ENCODE measurements at regions not wholly inside any gene's neighbourhood (a gene's known extent, or its start where the extent isn't known, plus 50 kb on each side); places are given as distances from the start of the nearest gene placed in this dataset.

GRCh38 chrX:110600745-110601310, 194.8 kb downstream of the CHRDL1 start:
- intact Hi-C loops (cut with DNase I; ENCODE audit: low total_unique reads) (no loop called here), in situ Hi-C loops (cut with MboI; ENCODE audit: low pct_ligation_motif_present in 1 of 4, low pct_unique_long_range_greater_than_20kb in 1 of 4, low sequenced_read_pairs in 3 of 4) (no loop called here)
- 82% methylated on average over 8 of the region's 8 CpGs; no CpG with 5 or more reads in 1 of the 2 donors for WGBS, 2 donors (ENCODE audit: low coverage in 1 of 2)

DNA sequence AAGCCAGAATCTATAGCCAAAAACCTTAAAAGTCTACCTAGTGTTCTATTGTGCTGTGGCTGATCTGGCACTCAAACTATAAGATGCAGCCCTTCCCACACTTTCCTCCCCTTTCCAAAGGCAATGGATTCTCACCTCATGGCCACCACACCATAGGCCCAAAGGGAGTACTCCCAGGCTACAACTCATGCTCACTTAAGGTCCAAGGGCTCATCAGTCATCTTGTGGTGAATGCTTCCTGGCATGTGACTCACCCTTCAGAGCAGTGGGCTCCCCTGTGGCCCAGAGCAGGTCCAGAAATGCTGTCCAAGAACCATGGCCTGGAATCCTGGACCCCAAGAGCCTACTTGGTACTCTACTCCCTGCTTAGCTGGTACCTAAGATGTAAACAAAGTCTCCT, 181.0 kb downstream of the CHRDL1 start:
- no peak overlapping the region for H3K27ac ChIP-seq
- no peak for DNase-seq
- intact Hi-C loops (cut with DNase I; ENCODE audit: low total_unique reads) (no loop called here), in situ Hi-C loops (cut with MboI; ENCODE audit: low pct_ligation_motif_present in 1 of 4, low pct_unique_long_range_greater_than_20kb in 1 of 4, low sequenced_read_pairs in 3 of 4) (no loop called here)
- no peaks in the 10 kb centered on the region for H3K9me3 ChIP-seq
- H3K4me3 ChIP-seq = no peak overlapping the region
- H3K36me3 ChIP-seq = no peaks in the 10 kb centered on the region
- TF ChIP-seq EP300 (IDR thresholded peaks at IDR 0.05; ENCODE audit: low read depth) (no peak), POLR2AphosphoS5 (IDR thresholded peaks at IDR 0.05) (no peak), POLR2A (IDR thresholded peaks at IDR 0.05) (no peak), CTCF (IDR thresholded peaks at IDR 0.05) (no peak)
- H3K27me3 ChIP-seq = no peaks in the 10 kb centered on the region
- no peaks in the 10 kb centered on the region for H3K4me1 ChIP-seq

More at GRCh38 chrX:110600745-110601310, 194.8 kb downstream of the CHRDL1 start:
- Histone ChIP-seq H3K9me3 (no peaks in the 10 kb centered on the region), H3K4me3 (no peak overlapping the region), H3K27ac (no peak overlapping the region), H3K27me3 (no peaks in the 10 kb centered on the region), H3K4me1 (no peaks in the 10 kb centered on the region), H3K36me3 (no peaks in the 10 kb centered on the region)
- TF ChIP-seq POLR2A (IDR thresholded peaks at IDR 0.05) (no peak), POLR2AphosphoS5 (IDR thresholded peaks at IDR 0.05) (no peak), EP300 (IDR thresholded peaks at IDR 0.05; ENCODE audit: low read depth) (no peak), CTCF (IDR thresholded peaks at IDR 0.05) (no peak)
- DNase-seq = no peak

All from transverse colon (tissue), 4 donors.